K562 (cell line): ENCODE measurements at regions not wholly inside any gene's neighbourhood (a gene's known extent, or its start where the extent isn't known, plus 50 kb on each side); places are given as distances from the start of the nearest gene placed in this dataset.
A peak's percentile ranks its signal among the peaks of the same experiment; 100 is the strongest.
"Not testable (repeated sequence)": the region's sequence is repeated elsewhere in the genome, so short reads cannot be mapped to it uniquely, and the experiment has no call there.

Source experiments
- ATAC-seq: fragments of 200-7000 bp; cut with Tn5 transposase; 3 replicates; pipeline ENCODE4 v1.9.1; 2020; ENCODE audit warnings: moderate library complexity
- BruUV-seq: library from RNA; stranded (reverse); fragments of 400-500 nt; replicated peaks from 2 replicates; lab custom pipeline; 2021; lab: Mats Ljungman, UMichigan
- CTCF ChIA-PET: fragments of 300-600 bp; formaldehyde crosslinking; extraction: SDS; loops from one replicate; lab custom pipeline; 2021; ENCODE audit warnings: low intra/inter-chr PET ratio; lab: Yijun Ruan, JAX
- POLR2A ChIA-PET: fragments of 300-600, 350-650 bp; sonication (Branson Sonifier 250); formaldehyde crosslinking; extraction: SDS; loops from one replicate; lab custom pipeline; 2021; ENCODE audit warnings: antibody characterized with exemption, inconsistent platforms; lab: Yijun Ruan, JAX
- DNase-seq, 4 experiments: peaks; one replicate each; pipeline versions ENCODE4 v3.0.0 to v3.0.0-alpha.2; 2011 to 2018; ENCODE audit warnings: low spot score in 3 of 4, mixed read lengths in 3 of 4; ENCODE audit errors: extremely low read depth in 1 of 4
- FAIRE-seq: peaks from 2 replicates; lab custom pipeline; 2011; peaks lifted over from hg19 to GRCh38; lab: Jason Lieb, UNC
- H2AFZ ChIP-seq: 2 replicates; pipeline ENCODE4 v1.6.0; 2011; ENCODE audit warnings: low read depth, low read length, control low read depth, inconsistent platforms
- H3K27ac ChIP-seq: fragments of 200-600 bp; 3 replicates; pipeline ENCODE4 v1.8.0; 2011; ENCODE audit warnings: low read depth, mild to moderate bottlenecking, control low read depth, inconsistent platforms, low read length, moderate library complexity, mixed read lengths; ENCODE audit errors: extremely low read depth
- H3K27me3 ChIP-seq, 2 experiments: fragments of 300-600 bp in 1 of 2; 2 replicates in 1 of 2; 3 replicates in 1 of 2; pipeline versions ENCODE4 v1.6.0 to v1.8.0; 2011; ENCODE audit warnings: inconsistent platforms in 2 of 2, low read length in 2 of 2, mild to moderate bottlenecking in 1 of 2, mixed read lengths in 1 of 2, moderate library complexity in 1 of 2; ENCODE audit not compliant: control insufficient read depth in 2 of 2, insufficient read depth in 2 of 2
- H3K36me3 ChIP-seq: fragments of 300-600 bp; 3 replicates; pipeline ENCODE4 v1.8.0; 2011; ENCODE audit warnings: mild to moderate bottlenecking, low read length, inconsistent platforms; ENCODE audit not compliant: control insufficient read depth, insufficient read depth
- H3K4me1 ChIP-seq, 2 experiments: fragments of 200-600 bp in 1 of 2; replicated peaks in 1 of 2; 2 replicates in 1 of 2; 3 replicates in 1 of 2; pipeline versions ENCODE4 v1.5.1 to v1.8.0; 2011; ENCODE audit warnings: inconsistent platforms in 2 of 2, low read length in 2 of 2, mild to moderate bottlenecking in 1 of 2, mixed read lengths in 1 of 2, moderate library complexity in 1 of 2; ENCODE audit not compliant: control insufficient read depth in 2 of 2, insufficient read depth in 2 of 2
- H3K4me2 ChIP-seq: 2 replicates; pipeline ENCODE4 v1.6.1; 2011; ENCODE audit warnings: low read length, control low read depth, inconsistent platforms, mixed read lengths; ENCODE audit not compliant: insufficient read depth
- H3K4me3 ChIP-seq: fragments of 200-600 bp; sonication (generic), shearing (Covaris generic); 2 replicates; pipeline ENCODE4 v1.5.1; 2016; ENCODE audit warnings: control low read depth, inconsistent platforms
- H3K79me2 ChIP-seq: fragments of 200-600 bp; 3 replicates; pipeline ENCODE4 v1.8.0; 2011; ENCODE audit warnings: low read length, inconsistent platforms; ENCODE audit not compliant: control insufficient read depth, insufficient read depth
- H3K9ac ChIP-seq, 2 experiments: 2 replicates each; pipeline versions ENCODE4 v1.6.0 to v1.6.1; 2011; ENCODE audit warnings: low read depth in 2 of 2, low read length in 2 of 2, control low read depth in 1 of 2, inconsistent platforms in 1 of 2, mild to moderate bottlenecking in 1 of 2, mixed read lengths in 1 of 2; ENCODE audit not compliant: insufficient read depth in 1 of 2
- H3K9me1 ChIP-seq: one replicate; pipeline ENCODE4 v1.6.0; 2011; ENCODE audit warnings: inconsistent platforms, mild to moderate bottlenecking, low read length, moderate library complexity; ENCODE audit not compliant: control insufficient read depth, insufficient read depth
- H3K9me3 ChIP-seq: replicated peaks from 2 replicates; pipeline ENCODE4 v1.5.1; 2011; ENCODE audit warnings: low read depth, low read length, inconsistent platforms; ENCODE audit not compliant: control insufficient read depth, insufficient read depth
- H4K20me1 ChIP-seq: replicated peaks from 2 replicates; pipeline ENCODE4 v1.6.1; 2011; ENCODE audit warnings: low read length, inconsistent platforms, mixed read lengths; ENCODE audit not compliant: control insufficient read depth, insufficient read depth
- BMI1 ChIP-seq: fragments of 150-350 bp; IDR thresholded peaks from 2 replicates; pipeline ENCODE4 v1.6.1; 2014; ENCODE audit warnings: low read length
- CHD2 ChIP-seq: IDR thresholded peaks from 2 replicates; pipeline ENCODE4 v1.6.1; 2011; ENCODE audit warnings: low read depth, low read length
- EGR1 ChIP-seq: fragments of 450-650 bp; conservative IDR thresholded peaks from 2 replicates; pipeline ENCODE4 v1.6.1; 2017; ENCODE audit warnings: mild to moderate bottlenecking
- FOXA3 ChIP-seq, 2 experiments: fragments of 450-650 bp in 1 of 2; sonication (generic) in 1 of 2; formaldehyde crosslinking; IDR thresholded peaks in 1 of 2; conservative IDR thresholded peaks in 1 of 2; 2 replicates each; pipeline versions ENCODE4 v1.4.0 to v1.8.0; 2020 to 2022; ENCODE audit warnings: mild to moderate bottlenecking in 2 of 2, missing genetic modification reagents in 1 of 2
- GTF2A2 ChIP-seq: IDR thresholded peaks from 2 replicates; pipeline ENCODE4 v1.6.1; 2016; ENCODE audit warnings: mild to moderate bottlenecking, missing genetic modification characterization, missing compliant biosample characterization
- SAFB ChIP-seq: fragments of 200-400 bp; formaldehyde crosslinking; IDR thresholded peaks from 2 replicates; pipeline ENCODE4 v1.6.1; 2017; ENCODE audit warnings: low read depth, low read length, borderline replicate concordance
- TRIM28 ChIP-seq: fragments of 450-650 bp; IDR thresholded peaks from 2 replicates; pipeline ENCODE4 v1.6.1; 2017
- WGBS: fragments of 100-300 bp; shearing (Covaris generic); methylation state at CpG from one replicate; pipeline ENCODE4 v1.1.6; 2016; ENCODE audit warnings: low coverage, mixed read lengths; ENCODE audit not compliant: insufficient coverage; ENCODE audit errors: missing lambda C conversion rate; 5-methylcytosine and 5-hydroxymethylcytosine counted together
- in situ Hi-C: fragments of 300-500 bp; cut with MboI; formaldehyde crosslinking; loops from 4 replicates; pipeline ENCODE4 v1.15.0; 2018; ENCODE audit warnings: inconsistent platforms, mixed read lengths
- intact Hi-C: fragments of 100-400 bp; cut with micrococcal nuclease; formaldehyde crosslinking; loops from 2 replicates; pipeline ENCODE4 v1.14.2; 2022

- Histone ChIP-seq H2AFZ (no peak overlapping the region), H3K27ac (no peak overlapping the region), H3K79me2 (no peaks in the 10 kb centered on the region), H3K4me1 (no peaks in the 10 kb centered on the region; a peak in 1 of 5 replicates), H3K9ac (no peak overlapping the region), H3K9me1 (no peaks in the 10 kb centered on the region), H3K4me3 (no peak overlapping the region), H3K36me3 (no peaks in the 10 kb centered on the region), H3K27me3 (no peaks in the 10 kb centered on the region), H3K9me3 (no peaks in the 10 kb centered on the region; the same call in 1 of the 2 replicates), H4K20me1 (no peaks in the 10 kb centered on the region), H3K4me2 (no peak overlapping the region)
- POLR2A ChIA-PET = no interaction called here
- DNase-seq = no peak
- no peak for TF ChIP-seq CHD2
- TF ChIP-seq TRIM28 = no peak
- no peak for TF ChIP-seq SAFB
- no peak for TF ChIP-seq BMI1
- TF ChIP-seq GTF2A2 (tag) = no peak
- CTCF ChIA-PET = no interaction called here
- WGBS = 0% methylated on average over 2 of the region's 2 CpGs
- no TSS peak for BruUV-seq
- in situ Hi-C loops (no loop called here), intact Hi-C loops (loop anchor here (10.0 kb wide), 2 partner anchors 160 to 960 kb away; no protein-coding TSS in a partner anchor)
- no peak for FAIRE-seq
- no peak for ATAC-seq
Observed at GRCh38 chr5:53265043-53265442, 155.5 kb upstream of the MOCS2 start.

GRCh38 chr5:53268241-53268640, 158.7 kb upstream of the MOCS2 start:
- FAIRE-seq, H3K4me1 ChIP-seq, ATAC-seq, H3K9ac ChIP-seq, H4K20me1 ChIP-seq, H3K79me2 ChIP-seq, H3K36me3 ChIP-seq, H3K27ac ChIP-seq, in situ Hi-C loops, H3K27me3 ChIP-seq, H3K9me3 ChIP-seq, H3K9me1 ChIP-seq, H3K4me2 ChIP-seq, CTCF ChIA-PET, H3K4me3 ChIP-seq, BruUV-seq, DNase-seq: not testable (repeated sequence)
- TF ChIP-seq EGR1 (0 out of 2 replicates have a peak, but pooled peaks have one; percentile 11), FOXA3 (CRISPR knock-in tag; conservative IDR thresholded peaks at IDR 0.05 in 1 of 2, IDR thresholded peaks at IDR 0.05 in 1 of 2) (peak in 1 of 2 experiments; percentile 61; a peak in 1 of 4 replicates)
- H2AFZ ChIP-seq = peak overlapping the region; percentile 82
- POLR2A ChIA-PET = interaction anchor here (0.7 kb wide), 1 partner anchor 349 kb away, joined by 3 read pairs; no protein-coding TSS in a partner anchor
- 8% methylated on average over 5 of the region's 7 CpGs for WGBS
- intact Hi-C loops = loop anchor here (10.0 kb wide), 2 partner anchors 157 to 957 kb away; no protein-coding TSS in a partner anchor
